ENCODE measurements at regions not wholly inside any gene's neighbourhood (a gene's known extent, or its start where the extent isn't known, plus 50 kb on each side); places are given as distances from the start of the nearest gene placed in this dataset.

DNA sequence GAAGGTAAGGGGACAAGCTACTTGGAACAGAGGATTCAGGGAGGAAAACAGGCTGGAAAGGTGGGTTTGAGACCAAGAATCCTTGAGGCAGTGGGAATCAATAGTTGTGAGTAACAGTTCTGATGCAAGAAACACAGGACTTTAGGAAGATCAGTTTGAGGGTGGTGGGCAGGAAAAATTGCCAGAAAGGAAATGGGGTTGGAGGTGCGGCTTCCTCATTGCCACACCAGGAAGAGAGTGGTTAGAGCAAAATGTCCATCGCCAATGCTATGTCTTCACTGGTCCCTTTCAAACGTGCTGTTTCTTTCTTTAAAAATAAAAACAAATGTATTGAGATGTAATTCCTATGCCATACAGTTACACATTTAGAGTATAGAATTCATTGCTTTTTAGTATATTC lies 57.1 kb upstream of the NOCT start:
- no peak for DNase-seq
- no peak for ATAC-seq (replicated peaks in 1 of 4)
- ChIA-PET POLR2A (no interaction called here), CTCF (no interaction called here)
- no peaks in the 10 kb centered on the region for H3K27me3 ChIP-seq (replicated peaks in 1 of 2; ENCODE audit: control insufficient read depth in 2 of 2, extremely low read depth in 1 of 2, insufficient read depth in 2 of 2, low read length in 1 of 2)
- H3K27me3 Mint-ChIP-seq = peaks cover 10 to 11% of the 10 kb centered on the region in 2 donors
- H3K4me3 ChIP-seq (ENCODE audit: control insufficient read depth in 1 of 2, extremely low read depth in 1 of 2, low read length in 1 of 2) = no peak overlapping the region
- H3K36me3 Mint-ChIP-seq = no peaks in the 10 kb centered on the region
- H3K36me3 ChIP-seq (ENCODE audit: control insufficient read depth in 2 of 2, extremely low read depth in 1 of 2, insufficient read depth in 1 of 2, low read length in 1 of 2) = no peaks in the 10 kb centered on the region
- H3K9me3 ChIP-seq = no peaks in the 10 kb centered on the region
- WGBS (ENCODE audit: insufficient coverage) = no CpG with 5 or more reads among the region's 3 CpGs
- peaks cover 0 to 4% (median 3%) of the 10 kb centered on the region in 3 donors for H3K4me1 Mint-ChIP-seq
- H3K4me1 ChIP-seq (ENCODE audit: control insufficient read depth in 1 of 2, extremely low read depth in 1 of 2, insufficient read depth in 2 of 2, low read length in 2 of 2) = peaks cover 0 to 3% of the 10 kb centered on the region in 2 experiments
- H3K9me3 Mint-ChIP-seq = no peaks in the 10 kb centered on the region
- no peak overlapping the region for H3K4me3 Mint-ChIP-seq
- H3K27ac ChIP-seq (ENCODE audit: low read length) = no peak overlapping the region
- no peak overlapping the region for H3K27ac Mint-ChIP-seq

DNA sequence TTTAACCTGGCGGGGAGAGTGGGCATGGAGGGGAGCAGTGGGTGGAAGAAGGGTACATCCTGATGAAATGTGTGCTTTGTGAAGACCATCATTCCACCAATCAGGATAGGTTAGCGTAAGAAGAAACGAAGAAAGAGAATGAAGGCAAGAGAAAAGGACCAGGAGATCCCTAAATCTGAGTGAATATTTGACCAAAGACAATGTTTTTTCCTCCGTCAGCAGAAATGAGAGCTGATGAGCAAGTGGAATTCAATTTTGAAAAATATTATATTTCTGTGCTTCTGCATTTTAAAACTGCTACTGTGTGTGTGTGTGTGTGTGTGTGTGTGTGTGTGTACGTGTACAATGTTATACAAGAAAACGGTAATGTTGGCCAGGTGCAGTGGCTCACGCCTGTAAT lies 58.3 kb upstream of the NOCT start:
- Histone ChIP-seq H3K4me3 (ENCODE audit: control insufficient read depth in 1 of 2, extremely low read depth in 1 of 2, low read length in 1 of 2) (no peak overlapping the region), H3K4me1 (ENCODE audit: control insufficient read depth in 1 of 2, extremely low read depth in 1 of 2, insufficient read depth in 2 of 2, low read length in 2 of 2) (peaks cover 0 to 3% of the 10 kb centered on the region in 2 experiments), H3K9me3 (no peaks in the 10 kb centered on the region), H3K27ac (ENCODE audit: low read length) (no peak overlapping the region), H3K36me3 (ENCODE audit: control insufficient read depth in 2 of 2, extremely low read depth in 1 of 2, insufficient read depth in 1 of 2, low read length in 1 of 2) (no peaks in the 10 kb centered on the region), H3K27me3 (replicated peaks in 1 of 2; ENCODE audit: control insufficient read depth in 2 of 2, extremely low read depth in 1 of 2, insufficient read depth in 2 of 2, low read length in 1 of 2) (no peaks in the 10 kb centered on the region)
- ChIA-PET POLR2A (no interaction called here), CTCF (no interaction called here)
- no peaks in the 10 kb centered on the region for H3K9me3 Mint-ChIP-seq
- WGBS (ENCODE audit: insufficient coverage) = 100% methylated on average over 2 of the region's 7 CpGs
- ATAC-seq (replicated peaks in 1 of 4) (no peak), DNase-seq (no peak)
- no peak overlapping the region for H3K27ac Mint-ChIP-seq
- H3K4me3 Mint-ChIP-seq = no peak overlapping the region
- peaks cover 0 to 4% (median 3%) of the 10 kb centered on the region in 3 donors for H3K4me1 Mint-ChIP-seq
- H3K27me3 Mint-ChIP-seq = peaks cover 10 to 14% of the 10 kb centered on the region in 2 donors
- no peaks in the 10 kb centered on the region for H3K36me3 Mint-ChIP-seq

DNA sequence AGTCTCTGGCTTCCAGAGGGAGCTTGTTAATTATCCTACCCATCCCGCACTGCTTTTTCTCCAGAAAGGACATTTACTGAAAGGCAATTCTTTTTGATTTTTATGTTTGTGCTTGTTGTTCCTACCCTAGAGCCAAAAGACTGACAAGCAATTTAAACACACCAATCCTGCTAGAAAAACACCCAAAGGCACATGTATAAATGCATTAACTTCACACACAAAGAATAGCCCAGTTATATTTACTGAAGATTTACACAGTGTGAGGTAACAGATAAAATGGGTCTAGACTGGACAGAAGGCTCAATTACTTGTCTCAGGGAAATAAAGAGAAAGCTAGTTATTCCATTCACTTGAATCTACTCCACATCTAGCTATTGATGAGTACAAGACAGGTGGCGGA lies 61.2 kb upstream of the NOCT start:
- no peak for DNase-seq
- Histone ChIP-seq H3K4me3 (ENCODE audit: control insufficient read depth in 1 of 2, extremely low read depth in 1 of 2, low read length in 1 of 2) (no peak overlapping the region), H3K27ac (ENCODE audit: low read length) (no peak overlapping the region), H3K9me3 (no peaks in the 10 kb centered on the region), H3K27me3 (replicated peaks in 1 of 2; ENCODE audit: control insufficient read depth in 2 of 2, extremely low read depth in 1 of 2, insufficient read depth in 2 of 2, low read length in 1 of 2) (no peaks in the 10 kb centered on the region), H3K36me3 (ENCODE audit: control insufficient read depth in 2 of 2, extremely low read depth in 1 of 2, insufficient read depth in 1 of 2, low read length in 1 of 2) (no peaks in the 10 kb centered on the region), H3K4me1 (ENCODE audit: control insufficient read depth in 1 of 2, extremely low read depth in 1 of 2, insufficient read depth in 2 of 2, low read length in 2 of 2) (peaks cover 0 to 3% of the 10 kb centered on the region in 2 experiments)
- ATAC-seq (replicated peaks in 1 of 4) = no peak
- H3K9me3 Mint-ChIP-seq = no peaks in the 10 kb centered on the region
- no peaks in the 10 kb centered on the region for H3K36me3 Mint-ChIP-seq
- H3K27me3 Mint-ChIP-seq = peaks cover 10 to 15% of the 10 kb centered on the region in 2 donors
- H3K27ac Mint-ChIP-seq = no peak overlapping the region
- peaks cover 0 to 4% (median 3%) of the 10 kb centered on the region in 3 donors for H3K4me1 Mint-ChIP-seq
- CTCF ChIA-PET = interaction anchor here in 1 of 2 donors (0.6 kb wide), 1 partner anchor 140 kb away, joined by 5 read pairs; no protein-coding TSS in a partner anchor
- no peak overlapping the region for H3K4me3 Mint-ChIP-seq
- WGBS (ENCODE audit: insufficient coverage) = no CpG with 5 or more reads among the region's 2 CpGs
- POLR2A ChIA-PET = no interaction called here

DNA sequence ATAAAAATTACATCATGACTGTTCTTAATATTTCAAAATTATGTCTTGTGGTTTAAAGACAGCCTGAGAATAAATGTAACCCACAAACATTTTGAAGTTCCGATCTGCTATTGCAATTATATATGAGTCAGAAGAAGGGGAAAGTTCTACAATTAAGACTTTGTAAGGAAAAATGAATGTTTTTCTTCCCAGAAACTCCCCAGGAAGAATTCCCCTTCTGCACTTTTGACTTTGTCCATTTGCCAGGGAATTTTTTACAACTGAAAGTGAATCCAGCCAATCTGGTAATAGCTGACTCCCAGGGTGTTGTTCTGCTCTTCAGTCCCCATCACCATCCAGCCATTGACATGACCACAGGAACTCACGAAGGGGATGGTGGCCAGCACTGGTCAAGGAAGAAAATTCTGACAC lies 61.6 kb upstream of the NOCT start:
- CTCF ChIA-PET = no interaction called here
- POLR2A ChIA-PET = no interaction called here
- H3K36me3 Mint-ChIP-seq = no peaks in the 10 kb centered on the region
- peaks cover 0 to 4% (median 3%) of the 10 kb centered on the region in 3 donors for H3K4me1 Mint-ChIP-seq
- peaks cover 0 to 3% of the 10 kb centered on the region in 2 experiments for H3K4me1 ChIP-seq (ENCODE audit: control insufficient read depth in 1 of 2, extremely low read depth in 1 of 2, insufficient read depth in 2 of 2, low read length in 2 of 2)
- WGBS (ENCODE audit: insufficient coverage) = no CpG with 5 or more reads among the region's 2 CpGs
- no peaks in the 10 kb centered on the region for H3K9me3 Mint-ChIP-seq
- H3K4me3 Mint-ChIP-seq = no peak overlapping the region
- H3K27ac ChIP-seq (ENCODE audit: low read length) = no peak overlapping the region
- DNase-seq = no peak
- no peaks in the 10 kb centered on the region for H3K27me3 ChIP-seq (replicated peaks in 1 of 2; ENCODE audit: control insufficient read depth in 2 of 2, extremely low read depth in 1 of 2, insufficient read depth in 2 of 2, low read length in 1 of 2)
- H3K9me3 ChIP-seq = no peaks in the 10 kb centered on the region
- no peak for ATAC-seq (replicated peaks in 1 of 4)
- no peaks in the 10 kb centered on the region for H3K36me3 ChIP-seq (ENCODE audit: control insufficient read depth in 2 of 2, extremely low read depth in 1 of 2, insufficient read depth in 1 of 2, low read length in 1 of 2)
- H3K27me3 Mint-ChIP-seq = peaks cover 10 to 15% of the 10 kb centered on the region in 2 donors
- H3K27ac Mint-ChIP-seq = no peak overlapping the region
- no peak overlapping the region for H3K4me3 ChIP-seq (ENCODE audit: control insufficient read depth in 1 of 2, extremely low read depth in 1 of 2, low read length in 1 of 2)

DNA sequence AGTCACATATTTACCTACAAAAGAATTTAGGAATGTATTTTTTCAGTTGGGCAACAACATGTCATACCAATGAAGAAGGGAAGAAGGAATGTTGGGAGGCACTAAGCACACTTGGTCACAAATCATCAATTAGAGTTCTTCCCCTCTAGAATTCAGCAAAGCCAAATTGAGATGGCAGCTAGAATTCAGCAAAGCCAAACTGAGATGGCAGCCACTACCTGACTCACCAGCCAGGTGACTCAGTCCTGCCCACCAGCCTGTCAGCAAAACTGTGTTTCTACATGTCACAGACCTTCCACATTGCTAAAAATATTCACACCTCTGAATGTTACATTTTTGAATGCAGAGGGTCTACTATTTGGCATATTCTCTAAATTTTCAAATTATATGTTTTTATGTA lies 63.2 kb upstream of the NOCT start:
- H3K27ac ChIP-seq (ENCODE audit: low read length) = no peak overlapping the region
- no peak overlapping the region for H3K4me3 ChIP-seq (ENCODE audit: control insufficient read depth in 1 of 2, extremely low read depth in 1 of 2, low read length in 1 of 2)
- peaks cover 10 to 12% of the 10 kb centered on the region in 2 donors for H3K27me3 Mint-ChIP-seq
- no peaks in the 10 kb centered on the region for H3K9me3 Mint-ChIP-seq
- no peaks in the 10 kb centered on the region for H3K36me3 ChIP-seq (ENCODE audit: control insufficient read depth in 2 of 2, extremely low read depth in 1 of 2, insufficient read depth in 1 of 2, low read length in 1 of 2)
- no peak overlapping the region for H3K27ac Mint-ChIP-seq
- no peaks in the 10 kb centered on the region for H3K27me3 ChIP-seq (replicated peaks in 1 of 2; ENCODE audit: control insufficient read depth in 2 of 2, extremely low read depth in 1 of 2, insufficient read depth in 2 of 2, low read length in 1 of 2)
- no peaks in the 10 kb centered on the region for H3K4me1 Mint-ChIP-seq
- POLR2A ChIA-PET = no interaction called here
- ATAC-seq (replicated peaks in 1 of 4) = no peak
- H3K4me1 ChIP-seq (ENCODE audit: control insufficient read depth in 1 of 2, extremely low read depth in 1 of 2, insufficient read depth in 2 of 2, low read length in 2 of 2) = no peaks in the 10 kb centered on the region
- CTCF ChIA-PET = interaction anchor here in 1 of 2 donors (0.6 kb wide), 1 partner anchor 20 kb away, joined by 3 read pairs; no protein-coding TSS in a partner anchor
- no peak for DNase-seq
- no peaks in the 10 kb centered on the region for H3K36me3 Mint-ChIP-seq
- no peak overlapping the region for H3K4me3 Mint-ChIP-seq
- H3K9me3 ChIP-seq = no peaks in the 10 kb centered on the region

DNA sequence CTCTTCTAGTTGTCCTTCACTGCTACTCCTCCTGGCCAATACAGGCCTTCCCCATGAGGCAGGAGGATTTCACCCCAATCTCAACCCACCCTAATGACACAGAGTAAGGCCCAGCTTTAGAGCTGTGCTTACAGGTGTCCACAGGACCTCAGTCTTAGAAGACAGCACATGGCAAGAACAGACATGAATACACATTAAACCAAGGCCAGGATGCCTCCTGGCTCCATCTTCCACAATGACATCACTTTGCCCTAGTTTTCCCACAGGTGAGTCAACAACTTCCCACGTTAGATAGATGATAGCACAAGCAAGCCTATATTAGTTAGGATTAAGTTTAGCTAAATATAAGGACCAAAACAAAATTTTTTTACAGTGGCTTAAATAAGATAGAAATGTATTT lies 63.8 kb upstream of the NOCT start:
- H3K4me3 Mint-ChIP-seq = no peak overlapping the region
- ATAC-seq (replicated peaks in 1 of 4) (no peak), DNase-seq (no peak)
- Histone ChIP-seq H3K27me3 (replicated peaks in 1 of 2; ENCODE audit: control insufficient read depth in 2 of 2, extremely low read depth in 1 of 2, insufficient read depth in 2 of 2, low read length in 1 of 2) (no peaks in the 10 kb centered on the region), H3K27ac (ENCODE audit: low read length) (no peak overlapping the region), H3K4me3 (ENCODE audit: control insufficient read depth in 1 of 2, extremely low read depth in 1 of 2, low read length in 1 of 2) (no peak overlapping the region), H3K9me3 (no peaks in the 10 kb centered on the region), H3K4me1 (ENCODE audit: control insufficient read depth in 1 of 2, extremely low read depth in 1 of 2, insufficient read depth in 2 of 2, low read length in 2 of 2) (no peaks in the 10 kb centered on the region), H3K36me3 (ENCODE audit: control insufficient read depth in 2 of 2, extremely low read depth in 1 of 2, insufficient read depth in 1 of 2, low read length in 1 of 2) (no peaks in the 10 kb centered on the region)
- H3K9me3 Mint-ChIP-seq = no peaks in the 10 kb centered on the region
- no peak overlapping the region for H3K27ac Mint-ChIP-seq
- H3K36me3 Mint-ChIP-seq = no peaks in the 10 kb centered on the region
- peaks cover 6 to 8% of the 10 kb centered on the region in 2 donors for H3K27me3 Mint-ChIP-seq
- ChIA-PET POLR2A (no interaction called here), CTCF (interaction anchor here in 1 of 2 donors (0.6 kb wide), 1 partner anchor 21 kb away, joined by 3 read pairs; no protein-coding TSS in a partner anchor)
- no peaks in the 10 kb centered on the region for H3K4me1 Mint-ChIP-seq
- no CpG with 5 or more reads among the region's 1 CpG for WGBS (ENCODE audit: insufficient coverage)

DNA sequence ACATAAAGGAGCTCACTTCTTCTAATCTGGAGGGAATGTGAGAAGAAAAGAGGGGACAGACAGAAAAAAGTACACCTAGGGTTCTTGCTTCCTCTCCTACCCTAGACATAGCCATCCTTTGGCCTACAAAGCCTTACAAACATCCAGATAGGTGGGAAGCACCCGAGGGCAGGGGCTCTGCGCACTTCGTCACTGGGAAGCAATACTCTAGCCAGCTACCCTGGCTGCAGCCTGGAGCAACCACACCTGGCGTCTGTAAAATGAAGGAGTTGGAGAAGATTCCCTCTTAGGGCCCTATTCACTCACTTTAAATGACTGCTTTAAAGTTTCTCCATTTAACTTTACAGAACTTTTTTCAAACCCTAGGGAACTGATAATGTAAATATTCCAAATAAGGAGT lies 65.7 kb upstream of the NOCT start:
- no peak overlapping the region for H3K27ac Mint-ChIP-seq
- ATAC-seq (replicated peaks in 1 of 4) = no peak
- Histone ChIP-seq H3K27ac (ENCODE audit: low read length) (no peak overlapping the region), H3K4me3 (ENCODE audit: control insufficient read depth in 1 of 2, extremely low read depth in 1 of 2, low read length in 1 of 2) (no peak overlapping the region), H3K27me3 (replicated peaks in 1 of 2; ENCODE audit: control insufficient read depth in 2 of 2, extremely low read depth in 1 of 2, insufficient read depth in 2 of 2, low read length in 1 of 2) (no peaks in the 10 kb centered on the region), H3K9me3 (no peaks in the 10 kb centered on the region), H3K4me1 (ENCODE audit: control insufficient read depth in 1 of 2, extremely low read depth in 1 of 2, insufficient read depth in 2 of 2, low read length in 2 of 2) (no peaks in the 10 kb centered on the region), H3K36me3 (ENCODE audit: control insufficient read depth in 2 of 2, extremely low read depth in 1 of 2, insufficient read depth in 1 of 2, low read length in 1 of 2) (no peaks in the 10 kb centered on the region)
- no peaks in the 10 kb centered on the region for H3K36me3 Mint-ChIP-seq
- no peak for DNase-seq
- CTCF ChIA-PET = no interaction called here
- H3K27me3 Mint-ChIP-seq = peaks cover 6 to 8% of the 10 kb centered on the region in 2 donors
- no CpG with 5 or more reads among the region's 4 CpGs for WGBS (ENCODE audit: insufficient coverage)
- H3K4me3 Mint-ChIP-seq = no peak overlapping the region
- H3K4me1 Mint-ChIP-seq = no peaks in the 10 kb centered on the region
- POLR2A ChIA-PET = no interaction called here
- H3K9me3 Mint-ChIP-seq = no peaks in the 10 kb centered on the region

Measured in T-cell (primary cell).